ENCODE measurements at regions not wholly inside any gene's neighbourhood (a gene's known extent, or its start where the extent isn't known, plus 50 kb on each side); places are given as distances from the start of the nearest gene placed in this dataset.

DNA sequence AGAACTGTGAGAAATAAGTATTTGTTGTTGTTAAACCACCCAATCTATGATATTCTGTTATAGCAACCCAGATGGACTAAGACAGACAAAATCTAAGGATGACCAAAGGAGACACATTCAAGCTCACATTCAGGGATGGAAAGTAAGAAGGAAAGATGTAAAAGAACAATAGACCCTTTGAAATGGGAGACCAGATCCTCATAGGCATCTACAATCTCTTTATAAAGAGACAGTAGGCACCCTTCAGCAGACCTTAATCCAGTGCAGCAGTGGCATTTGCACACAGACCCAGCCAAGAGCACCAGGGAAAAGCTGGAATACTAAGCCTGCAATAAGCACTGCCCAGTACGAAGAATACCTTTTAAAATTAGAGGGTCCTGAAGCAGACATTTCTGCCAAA, 132.7 kb downstream of the KLHL28 start:
- H3K79me2 ChIP-seq (ENCODE audit: low read length), result no peaks in the 10 kb centered on the region
- no peak overlapping the region for H3K27ac ChIP-seq (ENCODE audit: low read length)
- no peaks in the 10 kb centered on the region for H3K36me3 ChIP-seq (replicated peaks; ENCODE audit: insufficient read depth, low read length)
- TF ChIP-seq, protein P1, sequence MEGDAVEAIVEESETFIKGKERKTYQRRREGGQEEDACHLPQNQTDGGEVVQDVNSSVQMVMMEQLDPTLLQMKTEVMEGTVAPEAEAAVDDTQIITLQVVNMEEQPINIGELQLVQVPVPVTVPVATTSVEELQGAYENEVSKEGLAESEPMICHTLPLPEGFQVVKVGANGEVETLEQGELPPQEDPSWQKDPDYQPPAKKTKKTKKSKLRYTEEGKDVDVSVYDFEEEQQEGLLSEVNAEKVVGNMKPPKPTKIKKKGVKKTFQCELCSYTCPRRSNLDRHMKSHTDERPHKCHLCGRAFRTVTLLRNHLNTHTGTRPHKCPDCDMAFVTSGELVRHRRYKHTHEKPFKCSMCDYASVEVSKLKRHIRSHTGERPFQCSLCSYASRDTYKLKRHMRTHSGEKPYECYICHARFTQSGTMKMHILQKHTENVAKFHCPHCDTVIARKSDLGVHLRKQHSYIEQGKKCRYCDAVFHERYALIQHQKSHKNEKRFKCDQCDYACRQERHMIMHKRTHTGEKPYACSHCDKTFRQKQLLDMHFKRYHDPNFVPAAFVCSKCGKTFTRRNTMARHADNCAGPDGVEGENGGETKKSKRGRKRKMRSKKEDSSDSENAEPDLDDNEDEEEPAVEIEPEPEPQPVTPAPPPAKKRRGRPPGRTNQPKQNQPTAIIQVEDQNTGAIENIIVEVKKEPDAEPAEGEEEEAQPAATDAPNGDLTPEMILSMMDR (IDR thresholded peaks at IDR 0.05; ENCODE audit: low read length), result no peak
- TF ChIP-seq EZH2 (optimal IDR thresholded peaks at IDR 0.05; ENCODE audit: low read depth, low read length) (no peak), EZH2phosphoT487 (IDR thresholded peaks at IDR 0.05; ENCODE audit: low read length) (no peak)
- no peaks in the 10 kb centered on the region for H3K9me3 ChIP-seq (replicated peaks; ENCODE audit: insufficient read depth, low read length)
- no peaks in the 10 kb centered on the region for H3K27me3 ChIP-seq (replicated peaks; ENCODE audit: insufficient read depth, low read length)
- H3K4me1 ChIP-seq (ENCODE audit: low read length), result no peaks in the 10 kb centered on the region
- no peak overlapping the region for H2AFZ ChIP-seq (ENCODE audit: low read length)
- H4K20me1 ChIP-seq (ENCODE audit: insufficient read depth, low read length), result no peaks in the 10 kb centered on the region
- DNase-seq, result no peak
- H3K4me2 ChIP-seq (ENCODE audit: low read depth, low read length), result no peak overlapping the region
- H3K4me3 ChIP-seq (ENCODE audit: low read length), result no peak overlapping the region
- H3K9me2 ChIP-seq (replicated peaks; ENCODE audit: insufficient read depth, low read length), result no peaks in the 10 kb centered on the region
- H3K9ac ChIP-seq (ENCODE audit: low read length), result no peak overlapping the region
- no peaks in the 10 kb centered on the region for H3F3A ChIP-seq (ENCODE audit: insufficient read depth, low read length)

DNA sequence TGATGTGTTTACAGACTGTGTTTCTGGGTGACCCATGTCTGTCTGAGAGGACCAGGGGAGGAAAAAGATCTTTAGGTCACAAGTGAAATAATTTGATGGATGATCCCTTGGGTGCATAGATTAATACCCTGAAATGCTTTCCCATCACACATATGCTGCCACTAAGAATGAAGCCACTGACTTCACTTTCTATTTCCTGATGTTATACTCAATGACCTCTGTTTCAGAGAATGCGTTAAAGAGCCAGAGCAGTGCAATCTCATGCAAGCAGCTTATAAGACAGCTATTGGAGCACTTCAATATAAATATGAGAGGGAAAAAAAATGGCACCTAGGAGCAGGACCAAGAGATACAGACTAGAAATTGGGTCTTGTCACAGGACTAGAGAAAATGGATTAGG, 133.7 kb downstream of the KLHL28 start:
- H3K4me3 ChIP-seq (ENCODE audit: low read length), result no peak overlapping the region
- H3K27ac ChIP-seq (ENCODE audit: low read length), result no peak overlapping the region
- no peaks in the 10 kb centered on the region for H4K20me1 ChIP-seq (ENCODE audit: insufficient read depth, low read length)
- TF ChIP-seq EZH2phosphoT487 (IDR thresholded peaks at IDR 0.05; ENCODE audit: low read length) (no peak), EZH2 (optimal IDR thresholded peaks at IDR 0.05; ENCODE audit: low read depth, low read length) (no peak)
- TF ChIP-seq, protein P1 (IDR thresholded peaks at IDR 0.05; ENCODE audit: low read length), result no peak
- no peak overlapping the region for H3K4me2 ChIP-seq (ENCODE audit: low read depth, low read length)
- no peak overlapping the region for H3K9ac ChIP-seq (ENCODE audit: low read length)
- H3K27me3 ChIP-seq (replicated peaks; ENCODE audit: insufficient read depth, low read length), result no peaks in the 10 kb centered on the region
- H3K79me2 ChIP-seq (ENCODE audit: low read length), result no peaks in the 10 kb centered on the region
- no peak overlapping the region for H2AFZ ChIP-seq (ENCODE audit: low read length)
- no peaks in the 10 kb centered on the region for H3K4me1 ChIP-seq (ENCODE audit: low read length)
- H3K9me3 ChIP-seq (replicated peaks; ENCODE audit: insufficient read depth, low read length), result no peaks in the 10 kb centered on the region
- H3K36me3 ChIP-seq (replicated peaks; ENCODE audit: insufficient read depth, low read length), result no peaks in the 10 kb centered on the region
- H3K9me2 ChIP-seq (replicated peaks; ENCODE audit: insufficient read depth, low read length), result no peaks in the 10 kb centered on the region
- DNase-seq, result no peak
- no peaks in the 10 kb centered on the region for H3F3A ChIP-seq (ENCODE audit: insufficient read depth, low read length)

DNA sequence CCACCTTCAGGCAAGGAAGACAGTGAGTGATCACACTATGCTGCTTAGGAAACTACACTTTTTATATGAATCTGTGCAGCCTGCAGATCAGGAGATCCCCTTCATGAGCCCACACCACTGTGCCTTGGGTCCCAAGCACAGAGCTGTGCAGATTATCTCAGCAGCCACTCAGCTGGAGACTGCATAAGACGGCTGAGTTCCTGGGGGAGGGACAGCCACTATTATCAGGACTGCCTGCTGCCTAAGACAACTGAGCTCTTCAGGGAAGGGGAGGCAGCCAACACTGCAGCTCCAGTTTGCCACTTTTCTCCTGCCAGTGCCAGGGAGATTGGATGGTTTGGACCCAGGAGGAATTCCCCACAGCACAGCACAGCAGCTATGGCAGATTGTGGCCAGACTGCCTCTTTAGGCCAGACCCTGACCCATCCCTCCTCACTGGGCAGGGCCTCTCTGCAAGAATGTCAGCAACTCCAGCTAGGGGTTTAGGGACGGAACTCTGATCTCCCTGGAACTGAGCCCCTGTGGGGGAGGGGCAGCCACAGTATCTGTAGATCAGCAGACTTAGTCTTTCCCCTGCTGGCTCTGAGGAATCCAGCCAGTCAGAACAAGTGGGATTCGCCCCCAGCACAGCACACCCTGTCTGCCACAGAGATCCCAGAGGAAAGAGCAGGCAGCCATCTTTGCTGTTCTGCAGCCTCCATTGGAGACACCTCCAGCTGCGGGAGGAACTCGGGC, 141.3 kb downstream of the KLHL28 start:
- Histone ChIP-seq H3K27me3 (replicated peaks; ENCODE audit: insufficient read depth, low read length) (no peaks in the 10 kb centered on the region), H3K4me1 (ENCODE audit: low read length) (no peaks in the 10 kb centered on the region), H4K20me1 (ENCODE audit: insufficient read depth, low read length) (no peaks in the 10 kb centered on the region), H3K4me3 (ENCODE audit: low read length) (no peak overlapping the region), H3K9me2 (replicated peaks; ENCODE audit: insufficient read depth, low read length) (no peaks in the 10 kb centered on the region), H2AFZ (ENCODE audit: low read length) (no peak overlapping the region), H3K9me3 (replicated peaks; ENCODE audit: insufficient read depth, low read length) (no peaks in the 10 kb centered on the region), H3K36me3 (replicated peaks; ENCODE audit: insufficient read depth, low read length) (no peaks in the 10 kb centered on the region), H3F3A (ENCODE audit: insufficient read depth, low read length) (no peaks in the 10 kb centered on the region), H3K27ac (ENCODE audit: low read length) (no peak overlapping the region), H3K4me2 (ENCODE audit: low read depth, low read length) (no peak overlapping the region), H3K9ac (ENCODE audit: low read length) (no peak overlapping the region), H3K79me2 (ENCODE audit: low read length) (no peaks in the 10 kb centered on the region)
- TF ChIP-seq EZH2phosphoT487 (IDR thresholded peaks at IDR 0.05; ENCODE audit: low read length), result no peak
- TF ChIP-seq EZH2 (optimal IDR thresholded peaks at IDR 0.05; ENCODE audit: low read depth, low read length), result no peak
- TF ChIP-seq, protein P1 (IDR thresholded peaks at IDR 0.05; ENCODE audit: low read length), result no peak
- no peak for DNase-seq

Measured in MM.1S (cell line).